HL-60 (cell line): ENCODE measurements at regions not wholly inside any gene's neighbourhood (a gene's known extent, or its start where the extent isn't known, plus 50 kb on each side); places are given as distances from the start of the nearest gene placed in this dataset.

ENCODE experiments used
- POLR2AphosphoS5 ChIP-seq: IDR thresholded peaks from 2 replicates; pipeline ENCODE4 v1.6.1; 2012; ENCODE audit warnings: low read depth
- TF ChIP-seq, protein P1 (sequence below): IDR thresholded peaks from one replicate; pipeline ENCODE4 v1.5.1; 2011; ENCODE audit warnings: low read length, control low read depth, inconsistent platforms; ENCODE audit not compliant: insufficient read depth
- TF ChIP-seq, protein P2 (sequence below): IDR thresholded peaks from 2 replicates; pipeline ENCODE4 v1.6.1; 2012; ENCODE audit warnings: low read depth; ENCODE audit not compliant: insufficient replicate concordance

DNA sequence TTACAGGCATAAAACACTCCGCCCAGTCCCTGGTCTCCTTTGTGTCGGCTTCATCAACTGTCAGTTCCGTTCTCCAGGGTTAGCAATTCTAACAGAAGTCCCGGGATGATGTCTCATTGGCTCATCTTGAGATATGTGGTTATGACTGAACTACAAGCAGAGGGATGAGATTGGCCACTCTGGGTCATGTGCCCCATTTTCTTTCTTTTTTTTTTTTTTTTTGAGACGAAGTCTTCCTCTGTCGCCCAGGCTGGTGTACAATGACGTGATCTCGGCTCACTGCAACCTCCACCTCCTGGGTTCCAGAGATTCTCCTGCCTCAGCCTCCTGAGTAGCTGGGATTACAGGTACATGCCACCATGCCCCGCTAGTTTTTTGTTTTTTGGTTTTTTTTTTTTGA lies 95.4 kb upstream of the MRI1 start:
- TF ChIP-seq, protein P1, sequence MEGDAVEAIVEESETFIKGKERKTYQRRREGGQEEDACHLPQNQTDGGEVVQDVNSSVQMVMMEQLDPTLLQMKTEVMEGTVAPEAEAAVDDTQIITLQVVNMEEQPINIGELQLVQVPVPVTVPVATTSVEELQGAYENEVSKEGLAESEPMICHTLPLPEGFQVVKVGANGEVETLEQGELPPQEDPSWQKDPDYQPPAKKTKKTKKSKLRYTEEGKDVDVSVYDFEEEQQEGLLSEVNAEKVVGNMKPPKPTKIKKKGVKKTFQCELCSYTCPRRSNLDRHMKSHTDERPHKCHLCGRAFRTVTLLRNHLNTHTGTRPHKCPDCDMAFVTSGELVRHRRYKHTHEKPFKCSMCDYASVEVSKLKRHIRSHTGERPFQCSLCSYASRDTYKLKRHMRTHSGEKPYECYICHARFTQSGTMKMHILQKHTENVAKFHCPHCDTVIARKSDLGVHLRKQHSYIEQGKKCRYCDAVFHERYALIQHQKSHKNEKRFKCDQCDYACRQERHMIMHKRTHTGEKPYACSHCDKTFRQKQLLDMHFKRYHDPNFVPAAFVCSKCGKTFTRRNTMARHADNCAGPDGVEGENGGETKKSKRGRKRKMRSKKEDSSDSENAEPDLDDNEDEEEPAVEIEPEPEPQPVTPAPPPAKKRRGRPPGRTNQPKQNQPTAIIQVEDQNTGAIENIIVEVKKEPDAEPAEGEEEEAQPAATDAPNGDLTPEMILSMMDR, result no peak
- TF ChIP-seq, protein P2, sequence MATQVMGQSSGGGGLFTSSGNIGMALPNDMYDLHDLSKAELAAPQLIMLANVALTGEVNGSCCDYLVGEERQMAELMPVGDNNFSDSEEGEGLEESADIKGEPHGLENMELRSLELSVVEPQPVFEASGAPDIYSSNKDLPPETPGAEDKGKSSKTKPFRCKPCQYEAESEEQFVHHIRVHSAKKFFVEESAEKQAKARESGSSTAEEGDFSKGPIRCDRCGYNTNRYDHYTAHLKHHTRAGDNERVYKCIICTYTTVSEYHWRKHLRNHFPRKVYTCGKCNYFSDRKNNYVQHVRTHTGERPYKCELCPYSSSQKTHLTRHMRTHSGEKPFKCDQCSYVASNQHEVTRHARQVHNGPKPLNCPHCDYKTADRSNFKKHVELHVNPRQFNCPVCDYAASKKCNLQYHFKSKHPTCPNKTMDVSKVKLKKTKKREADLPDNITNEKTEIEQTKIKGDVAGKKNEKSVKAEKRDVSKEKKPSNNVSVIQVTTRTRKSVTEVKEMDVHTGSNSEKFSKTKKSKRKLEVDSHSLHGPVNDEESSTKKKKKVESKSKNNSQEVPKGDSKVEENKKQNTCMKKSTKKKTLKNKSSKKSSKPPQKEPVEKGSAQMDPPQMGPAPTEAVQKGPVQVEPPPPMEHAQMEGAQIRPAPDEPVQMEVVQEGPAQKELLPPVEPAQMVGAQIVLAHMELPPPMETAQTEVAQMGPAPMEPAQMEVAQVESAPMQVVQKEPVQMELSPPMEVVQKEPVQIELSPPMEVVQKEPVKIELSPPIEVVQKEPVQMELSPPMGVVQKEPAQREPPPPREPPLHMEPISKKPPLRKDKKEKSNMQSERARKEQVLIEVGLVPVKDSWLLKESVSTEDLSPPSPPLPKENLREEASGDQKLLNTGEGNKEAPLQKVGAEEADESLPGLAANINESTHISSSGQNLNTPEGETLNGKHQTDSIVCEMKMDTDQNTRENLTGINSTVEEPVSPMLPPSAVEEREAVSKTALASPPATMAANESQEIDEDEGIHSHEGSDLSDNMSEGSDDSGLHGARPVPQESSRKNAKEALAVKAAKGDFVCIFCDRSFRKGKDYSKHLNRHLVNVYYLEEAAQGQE, result no peak
- no peak for TF ChIP-seq POLR2AphosphoS5
